A549 (cell line): ENCODE measurements at regions not wholly inside any gene's neighbourhood (a gene's known extent, or its start where the extent isn't known, plus 50 kb on each side); places are given as distances from the start of the nearest gene placed in this dataset.

Source experiments
- ATAC-seq, 2 experiments: fragments of 200-7000 bp in 1 of 2; fragments of >200 bp in 1 of 2; cut with Nextera tagmentation in 1 of 2; cut with Tn5 transposase in 1 of 2; 3 replicates each; pipeline versions ENCODE4 v1.8.0 to v1.9.1; 2018 to 2020; ENCODE audit warnings: mild to moderate bottlenecking in 1 of 2, moderate library complexity in 1 of 2
- CTCF ChIA-PET: fragments of 300-600 bp; sonication (Branson Sonifier 250); formaldehyde crosslinking; extraction: SDS; loops from one replicate; lab custom pipeline; 2021; ENCODE audit warnings: antibody characterized with exemption, inconsistent platforms; lab: Yijun Ruan, JAX
- POLR2A ChIA-PET: fragments of 350-600 bp; formaldehyde crosslinking; extraction: SDS; loops from one replicate; lab custom pipeline; 2021; ENCODE audit warnings: antibody characterized with exemption, inconsistent platforms; lab: Yijun Ruan, JAX
- DNase-seq, 2 experiments: peaks; one replicate each; pipeline versions ENCODE4 v3.0.0 to v3.0.0-alpha.2; 2011 to 2016; ENCODE audit warnings: low read depth in 1 of 2, low spot score in 1 of 2
- FAIRE-seq: peaks from 2 replicates; lab custom pipeline; 2011; peaks lifted over from hg19 to GRCh38; lab: Jason Lieb, UNC
- H3K27ac ChIP-seq, 2 experiments: fragments of >200 bp; sonication (Bioruptor Twin); formaldehyde crosslinking; 3 replicates each; pipeline ENCODE4 v1.5.1; 2016 to 2017
- H3K4me1 ChIP-seq: fragments of >200 bp; sonication (Bioruptor Twin); formaldehyde crosslinking; 3 replicates; pipeline ENCODE4 v1.6.1; 2016
- H3K4me2 ChIP-seq: fragments of >200 bp; sonication (Bioruptor Twin); formaldehyde crosslinking; 3 replicates; pipeline ENCODE4 v1.6.1; 2016
- H3K4me3 ChIP-seq: fragments of >200 bp; sonication (Bioruptor Twin); formaldehyde crosslinking; 3 replicates; pipeline ENCODE4 v1.5.1; 2016
- H3K9me3 ChIP-seq: fragments of >200 bp; sonication (Bioruptor Twin); formaldehyde crosslinking; 3 replicates; pipeline ENCODE4 v1.6.1; 2016
- BHLHE40 ChIP-seq: IDR thresholded peaks from 2 replicates; pipeline ENCODE4 v1.6.1; 2012; ENCODE audit warnings: low read depth, low read length, inconsistent platforms
- CBX2 ChIP-seq: fragments of 200-600 bp; sonication (generic); IDR thresholded peaks from 2 replicates; pipeline ENCODE4 v1.6.1; 2016; ENCODE audit warnings: low read depth, mild to moderate bottlenecking, borderline replicate concordance
- CEBPB ChIP-seq, 2 experiments: fragments of >200 bp in 1 of 2; sonication (Bioruptor Twin) in 1 of 2; formaldehyde crosslinking in 1 of 2; IDR thresholded peaks; 2 replicates each; pipeline ENCODE4 v1.6.1; 2012 to 2016
- CHD4 ChIP-seq: fragments of 200-600 bp; sonication (generic); IDR thresholded peaks from 2 replicates; pipeline ENCODE4 v1.6.1; 2016; ENCODE audit warnings: antibody characterized with exemption, mild to moderate bottlenecking, borderline replicate concordance
- EP300 ChIP-seq, 2 experiments: fragments of >200 bp; sonication (Bioruptor Twin); formaldehyde crosslinking; IDR thresholded peaks; 2 replicates in 1 of 2; 3 replicates in 1 of 2; pipeline ENCODE4 v1.6.1; 2016 to 2017
- FOSB ChIP-seq: fragments of 250-450 bp; sonication (Bioruptor Pico); IDR thresholded peaks from 2 replicates; pipeline ENCODE4 v1.5.0; 2020; ENCODE audit warnings: mild to moderate bottlenecking, moderate library complexity
- FOXS1 ChIP-seq: fragments of 250-450 bp; sonication (Bioruptor Pico); IDR thresholded peaks from 2 replicates; pipeline ENCODE4 v1.5.0; 2020; ENCODE audit warnings: mild to moderate bottlenecking, moderate library complexity
- GATA3 ChIP-seq: IDR thresholded peaks from 2 replicates; pipeline ENCODE4 v1.6.1; 2012; ENCODE audit warnings: borderline replicate concordance
- KDM1A ChIP-seq: fragments of 200-600 bp; sonication (generic); IDR thresholded peaks from 2 replicates; pipeline ENCODE4 v1.6.1; 2016; ENCODE audit warnings: low read depth, mild to moderate bottlenecking
- KDM5A ChIP-seq: fragments of 200-600 bp; sonication (generic); IDR thresholded peaks from 2 replicates; pipeline ENCODE4 v1.6.1; 2016; ENCODE audit warnings: antibody characterized with exemption, mild to moderate bottlenecking
- MAFK ChIP-seq: fragments of 450-650 bp; IDR thresholded peaks from 2 replicates; pipeline ENCODE4 v1.6.1; 2014; ENCODE audit not compliant: partially characterized antibody
- MAZ ChIP-seq: fragments of 150-350 bp; IDR thresholded peaks from 2 replicates; pipeline ENCODE4 v1.6.1; 2014; ENCODE audit warnings: antibody characterized with exemption, low read depth, low read length, borderline replicate concordance
- MYC ChIP-seq: IDR thresholded peaks from 2 replicates; pipeline ENCODE4 v1.6.1; 2012; ENCODE audit warnings: mild to moderate bottlenecking, inconsistent platforms, low read length, improper control_type of control experiment, borderline replicate concordance
- NPAS2 ChIP-seq: fragments of 250-450 bp; sonication (Bioruptor Pico); IDR thresholded peaks from 2 replicates; pipeline ENCODE4 v1.8.0; 2022; ENCODE audit warnings: mild to moderate bottlenecking, moderate library complexity, borderline replicate concordance
- NR3C1 ChIP-seq: fragments of >200 bp; sonication (Bioruptor Twin); formaldehyde crosslinking; IDR thresholded peaks from 3 replicates; pipeline ENCODE4 v1.6.1; 2017
- RCOR1 ChIP-seq: fragments of 150-350 bp; IDR thresholded peaks from 2 replicates; pipeline ENCODE4 v1.6.1; 2014; ENCODE audit warnings: antibody characterized with exemption, low read length, low read depth
- RNF2 ChIP-seq: fragments of 200-600 bp; sonication (generic); IDR thresholded peaks from 2 replicates; pipeline ENCODE4 v1.6.1; 2016; ENCODE audit warnings: low read depth, mild to moderate bottlenecking, antibody characterized with exemption, moderate library complexity, borderline replicate concordance
- SMC3 ChIP-seq: fragments of >200 bp; sonication (Bioruptor Twin); formaldehyde crosslinking; IDR thresholded peaks from 3 replicates; pipeline ENCODE4 v1.6.1; 2018; ENCODE audit warnings: inconsistent platforms
- SREBF2 ChIP-seq: fragments of 450-650 bp; IDR thresholded peaks from 2 replicates; pipeline ENCODE4 v1.6.1; 2014; ENCODE audit warnings: mild to moderate bottlenecking, moderate library complexity
- TP53 ChIP-seq: fragments of 250-450 bp; sonication (Bioruptor Pico); IDR thresholded peaks from 2 replicates; pipeline ENCODE4 v1.5.0; 2021; ENCODE audit warnings: mild to moderate bottlenecking, moderate library complexity
- ZC3H11A ChIP-seq: fragments of 450-650 bp; IDR thresholded peaks from 2 replicates; pipeline ENCODE4 v1.6.1; 2014; ENCODE audit warnings: antibody characterized with exemption, mild to moderate bottlenecking
- ZFP36 ChIP-seq: fragments of 450-650 bp; IDR thresholded peaks from 2 replicates; pipeline ENCODE4 v1.6.1; 2014; ENCODE audit warnings: borderline replicate concordance; ENCODE audit not compliant: partially characterized antibody
- ZSCAN20 ChIP-seq: fragments of 250-450 bp; sonication (Bioruptor Pico); IDR thresholded peaks from 2 replicates; pipeline ENCODE4 v1.8.0; 2022; ENCODE audit warnings: mild to moderate bottlenecking, moderate library complexity
- WGBS: methylation state at CpG from one replicate; pipeline ENCODE4 v1.1.6; 2017; ENCODE audit errors: missing lambda C conversion rate; 5-methylcytosine and 5-hydroxymethylcytosine counted together
- TF ChIP-seq, protein P1 (sequence below): fragments of 150-350 bp; IDR thresholded peaks from 2 replicates; pipeline ENCODE4 v1.6.1; 2014; ENCODE audit warnings: low read depth, mild to moderate bottlenecking, low read length
- TF ChIP-seq, protein P2 (sequence below): IDR thresholded peaks from 2 replicates; pipeline ENCODE4 v1.6.1; 2012
- TF ChIP-seq, protein P3 (sequence below): IDR thresholded peaks from 2 replicates; pipeline ENCODE4 v1.6.1; 2012

DNA sequence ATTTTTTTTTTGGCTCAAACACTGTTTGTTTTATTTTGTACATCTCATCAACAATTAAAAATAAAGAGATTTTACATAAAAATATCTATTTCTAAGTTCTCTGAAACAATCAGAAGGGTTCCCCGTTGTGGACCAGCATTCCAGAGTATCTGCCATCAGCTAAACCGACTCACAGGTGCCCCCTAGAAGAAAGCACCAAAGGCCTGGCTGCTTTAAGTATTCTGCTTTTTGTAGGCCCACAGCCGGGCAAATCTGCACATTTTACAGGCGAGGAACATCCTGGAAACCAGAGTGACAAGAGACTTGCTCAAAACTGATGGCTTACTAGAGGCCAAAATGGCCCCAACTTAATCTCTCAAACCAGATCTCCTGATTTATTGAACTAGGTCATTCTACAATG, 82.2 kb upstream of the SETBP1 start:
- no peak for FAIRE-seq
- TF ChIP-seq CEBPB (IDR thresholded peaks at IDR 0.05): no peak
- TF ChIP-seq RCOR1: no peak
- no peak for TF ChIP-seq FOXS1 (CRISPR knock-in tag)
- WGBS: 61% methylated on average over 4 of the region's 4 CpGs
- ATAC-seq: no peak
- no peak for DNase-seq
- no peak overlapping the region for H3K4me2 ChIP-seq
- ChIA-PET CTCF (interaction anchor here (0.7 kb wide), 1 partner anchor 139 kb away, joined by 4 read pairs; no protein-coding TSS in a partner anchor), POLR2A (no interaction called here)
- peaks cover 15% of the 10 kb centered on the region; the same call in 2 of the 3 replicates for H3K4me1 ChIP-seq
- no peak overlapping the region for H3K4me3 ChIP-seq
- no peak overlapping the region for H3K27ac ChIP-seq
- no peaks in the 10 kb centered on the region for H3K9me3 ChIP-seq

DNA sequence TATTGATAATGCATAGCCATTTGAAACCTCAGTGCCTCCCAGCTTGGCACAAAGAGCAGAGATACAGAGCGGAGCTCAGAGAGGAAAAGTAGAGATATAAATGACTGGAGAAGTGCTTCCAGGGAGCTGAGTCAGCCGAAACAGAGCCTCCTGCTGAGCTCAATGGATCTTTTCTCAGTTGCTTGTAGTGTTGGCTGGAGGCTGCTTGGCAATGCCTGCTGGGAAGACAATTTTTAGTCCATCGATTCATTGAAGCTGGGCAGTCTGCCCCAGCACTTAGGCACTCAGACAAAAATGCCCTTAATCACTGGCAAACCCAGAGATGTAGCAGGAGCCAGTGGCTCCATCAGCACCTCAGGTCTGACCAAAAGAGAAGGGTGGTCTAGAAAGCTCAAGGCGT, 81.3 kb upstream of the SETBP1 start:
- no peaks in the 10 kb centered on the region for H3K9me3 ChIP-seq
- ATAC-seq (no peak), DNase-seq (no peak), FAIRE-seq (no peak)
- POLR2A ChIA-PET: no interaction called here
- CTCF ChIA-PET: interaction anchor here (0.6 to 0.7 kb wide), 2 partner anchors 35 to 138 kb away, joined by 4 read pairs; no protein-coding TSS in a partner anchor
- peak; percentile 3 for TF ChIP-seq MAFK
- TF ChIP-seq, protein P1, sequence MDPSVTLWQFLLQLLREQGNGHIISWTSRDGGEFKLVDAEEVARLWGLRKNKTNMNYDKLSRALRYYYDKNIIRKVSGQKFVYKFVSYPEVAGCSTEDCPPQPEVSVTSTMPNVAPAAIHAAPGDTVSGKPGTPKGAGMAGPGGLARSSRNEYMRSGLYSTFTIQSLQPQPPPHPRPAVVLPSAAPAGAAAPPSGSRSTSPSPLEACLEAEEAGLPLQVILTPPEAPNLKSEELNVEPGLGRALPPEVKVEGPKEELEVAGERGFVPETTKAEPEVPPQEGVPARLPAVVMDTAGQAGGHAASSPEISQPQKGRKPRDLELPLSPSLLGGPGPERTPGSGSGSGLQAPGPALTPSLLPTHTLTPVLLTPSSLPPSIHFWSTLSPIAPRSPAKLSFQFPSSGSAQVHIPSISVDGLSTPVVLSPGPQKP: no peak
- no peak overlapping the region for H3K27ac ChIP-seq
- 67% methylated on average over 4 of the region's 4 CpGs for WGBS
- no peak overlapping the region for H3K4me3 ChIP-seq
- H3K4me2 ChIP-seq: no peak overlapping the region
- H3K4me1 ChIP-seq: peaks cover 15% of the 10 kb centered on the region; the same call in 2 of the 3 replicates

DNA sequence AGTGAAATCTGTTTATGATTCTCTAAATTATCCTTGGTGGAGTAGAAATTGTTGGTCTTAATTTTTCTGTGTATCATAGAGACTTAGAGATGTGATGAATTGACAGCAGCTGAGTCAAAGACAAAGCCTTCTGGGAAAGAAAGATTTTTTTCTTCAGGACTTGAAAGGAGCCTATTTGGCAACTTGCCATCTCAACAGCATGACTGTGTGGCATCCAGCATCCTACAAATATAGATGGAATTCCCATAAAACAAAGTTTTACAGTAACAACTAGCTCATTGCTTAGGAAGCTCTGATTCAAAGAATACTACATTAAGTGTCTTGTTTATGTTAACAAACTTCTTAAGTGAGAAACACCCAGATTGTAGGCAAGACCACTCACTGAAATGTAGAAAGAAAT, 79.2 kb upstream of the SETBP1 start:
- Histone ChIP-seq H3K4me1 (0 out of 3 replicates have a peak, but pooled peaks cover 3% of the 10 kb centered on the region), H3K4me2 (no peak overlapping the region), H3K27ac (no peak overlapping the region), H3K4me3 (no peak overlapping the region), H3K9me3 (no peaks in the 10 kb centered on the region)
- TF ChIP-seq TP53 (CRISPR knock-in tag): no peak
- no peak for TF ChIP-seq SMC3
- TF ChIP-seq KDM1A: no peak
- no peak for TF ChIP-seq GATA3
- POLR2A ChIA-PET: no interaction called here
- no peak for FAIRE-seq
- peak in 1 of 2 experiments; percentile 45 for DNase-seq
- no peak for ATAC-seq
- CTCF ChIA-PET: no interaction called here

DNA sequence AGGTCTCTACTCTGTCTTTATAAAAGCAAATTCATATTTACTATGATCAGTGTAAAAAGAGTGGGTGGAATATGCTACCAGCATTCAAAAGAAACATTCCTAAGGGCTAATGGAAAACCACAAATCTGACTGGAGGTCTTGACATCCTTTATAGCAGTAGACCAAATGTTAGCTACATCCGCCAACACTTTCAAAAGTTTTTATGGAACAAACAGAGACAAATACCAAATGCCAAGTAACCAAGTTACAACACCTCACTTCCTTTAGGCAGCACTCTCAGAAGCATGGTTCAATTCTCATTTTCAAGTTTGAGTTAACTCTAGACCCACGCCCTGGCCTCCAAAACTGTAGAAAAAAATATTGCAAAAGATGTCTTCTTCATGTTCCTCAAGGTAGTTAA, 78.3 kb upstream of the SETBP1 start:
- ChIA-PET CTCF (no interaction called here), POLR2A (no interaction called here)
- TF ChIP-seq, protein P2, sequence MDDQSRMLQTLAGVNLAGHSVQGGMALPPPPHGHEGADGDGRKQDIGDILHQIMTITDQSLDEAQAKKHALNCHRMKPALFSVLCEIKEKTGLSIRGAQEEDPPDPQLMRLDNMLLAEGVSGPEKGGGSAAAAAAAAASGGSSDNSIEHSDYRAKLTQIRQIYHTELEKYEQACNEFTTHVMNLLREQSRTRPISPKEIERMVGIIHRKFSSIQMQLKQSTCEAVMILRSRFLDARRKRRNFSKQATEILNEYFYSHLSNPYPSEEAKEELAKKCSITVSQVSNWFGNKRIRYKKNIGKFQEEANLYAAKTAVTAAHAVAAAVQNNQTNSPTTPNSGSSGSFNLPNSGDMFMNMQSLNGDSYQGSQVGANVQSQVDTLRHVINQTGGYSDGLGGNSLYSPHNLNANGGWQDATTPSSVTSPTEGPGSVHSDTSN: no peak
- TF ChIP-seq NPAS2: no peak
- ATAC-seq: no peak
- DNase-seq: no peak
- H3K4me3 ChIP-seq: no peak overlapping the region
- H3K27ac ChIP-seq: no peak overlapping the region
- WGBS: 64% methylated on average over 2 of the region's 2 CpGs
- H3K4me2 ChIP-seq: no peak overlapping the region
- FAIRE-seq: no peak
- H3K4me1 ChIP-seq: no peaks in the 10 kb centered on the region
- no peaks in the 10 kb centered on the region for H3K9me3 ChIP-seq

DNA sequence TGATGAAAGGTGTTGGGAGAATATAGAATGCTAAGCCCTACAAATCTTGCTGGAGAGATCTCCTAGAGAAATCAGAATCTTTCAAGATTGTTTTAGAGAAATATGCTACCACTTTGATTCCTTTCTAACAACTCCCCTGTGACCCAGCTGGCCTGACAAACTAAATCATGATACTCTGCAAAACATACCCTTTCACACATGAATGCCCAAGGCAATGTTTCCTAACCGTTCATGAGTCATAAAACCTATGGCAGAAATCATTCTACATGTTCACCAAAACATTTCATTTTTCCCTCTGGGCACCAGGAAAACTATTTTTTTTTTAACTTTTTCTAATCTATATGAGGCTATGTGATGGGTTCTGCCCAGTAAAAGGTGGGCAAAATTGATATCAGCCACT, 77.8 kb upstream of the SETBP1 start:
- Histone ChIP-seq H3K4me3 (no peak overlapping the region), H3K4me1 (no peaks in the 10 kb centered on the region), H3K9me3 (no peaks in the 10 kb centered on the region), H3K27ac (no peak overlapping the region), H3K4me2 (no peak overlapping the region)
- no peak for ATAC-seq
- CTCF ChIA-PET: no interaction called here
- no peak for FAIRE-seq
- no peak for DNase-seq
- TF ChIP-seq CEBPB (IDR thresholded peaks at IDR 0.05) (no peak), SREBF2 (no peak), TP53 (CRISPR knock-in tag) (no peak), KDM5A (no peak), ZSCAN20 (CRISPR knock-in tag) (no peak), ZFP36 (no peak), BHLHE40 (no peak), FOSB (CRISPR knock-in tag) (no peak), KDM1A (no peak), EP300 (IDR thresholded peaks at IDR 0.05) (no peak), RNF2 (no peak), MAZ (no peak), MYC (no peak), CBX2 (no peak), CHD4 (no peak), NR3C1 (no peak), ZC3H11A (no peak)
- TF ChIP-seq, protein P3, sequence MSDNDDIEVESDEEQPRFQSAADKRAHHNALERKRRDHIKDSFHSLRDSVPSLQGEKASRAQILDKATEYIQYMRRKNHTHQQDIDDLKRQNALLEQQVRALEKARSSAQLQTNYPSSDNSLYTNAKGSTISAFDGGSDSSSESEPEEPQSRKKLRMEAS: no peak
- WGBS: 42% methylated on average over 1 of the region's 1 CpG
- POLR2A ChIA-PET: no interaction called here
